Heart left ventricle (tissue), 16 donors: ENCODE measurements at regions not wholly inside any gene's neighbourhood (a gene's known extent, or its start where the extent isn't known, plus 50 kb on each side); places are given as distances from the start of the nearest gene placed in this dataset.
"Not testable (repeated sequence)": the region's sequence is repeated elsewhere in the genome, so short reads cannot be mapped to it uniquely, and the experiment has no call there.

Experiments
- ATAC-seq, 4 donors: fragments of 200-7000 bp; cut with Tn5 transposase; one replicate each; pipeline ENCODE4 v1.9.1; 2020 to 2022; ENCODE audit warnings: moderate library complexity in 4 of 4, mild to moderate bottlenecking in 3 of 4, moderate number of reproducible peaks in 1 of 4
- DNase-seq, 5 donors: peaks; one replicate each; pipeline ENCODE4 v3.0.0-alpha.2; 2020
- H3K27ac ChIP-seq, 12 donors: fragments of 200-600 bp; sonication (generic) in 4 of 12; one replicate each; pipeline versions ENCODE4 v1.5.0 to v1.8.0; 2016 to 2022; ENCODE audit warnings: mild to moderate bottlenecking in 2 of 12
- H3K27me3 ChIP-seq, 9 donors: fragments of 200-600 bp; sonication (generic) in 2 of 9; one replicate each; pipeline versions ENCODE4 v1.5.1 to v1.8.0; 2016 to 2022; ENCODE audit warnings: mild to moderate bottlenecking in 3 of 9
- H3K36me3 ChIP-seq, 9 donors: fragments of 200-600 bp; sonication (generic) in 2 of 9; one replicate each; pipeline versions ENCODE4 v1.5.0 to v1.8.0; 2018 to 2022; ENCODE audit warnings: mild to moderate bottlenecking in 2 of 9
- H3K4me1 ChIP-seq, 12 donors: fragments of 200-600 bp; sonication (generic) in 4 of 12; one replicate each; pipeline versions ENCODE4 v1.5.0 to v1.8.0; 2016 to 2022; ENCODE audit warnings: mild to moderate bottlenecking in 3 of 12
- H3K4me3 ChIP-seq, 12 donors: fragments of 200-600 bp; sonication (generic) in 4 of 12; one replicate each; pipeline versions ENCODE4 v1.5.0 to v1.8.0; 2017 to 2022; ENCODE audit warnings: mild to moderate bottlenecking in 9 of 12, moderate library complexity in 4 of 12
- H3K9me3 ChIP-seq, 12 donors: fragments of 200-600 bp; sonication (generic) in 4 of 12; one replicate each; pipeline versions ENCODE4 v1.5.0 to v1.8.0; 2016 to 2022; ENCODE audit warnings: mild to moderate bottlenecking in 1 of 12
- CTCF ChIP-seq, 12 donors: fragments of 200-600 bp; sonication (generic) in 4 of 12; IDR thresholded peaks; one replicate each; pipeline versions ENCODE4 v1.5.0 to v1.8.0; 2018 to 2022; ENCODE audit warnings: antibody characterized with exemption in 12 of 12, mild to moderate bottlenecking in 5 of 12
- POLR2A ChIP-seq, 2 donors: fragments of 450-650 bp; IDR thresholded peaks; one replicate each; pipeline ENCODE4 v1.6.1; 2017; ENCODE audit warnings: antibody characterized with exemption in 2 of 2, mild to moderate bottlenecking in 2 of 2, moderate library complexity in 2 of 2
- WGBS, 4 donors: extraction: QIAGEN DNeasy Blood & Tissue Kit in 2 of 4; methylation state at CpG; one replicate each; pipeline versions ENCODE4 v1.1.5 to v1.1.7; 2013 to 2018; 5-methylcytosine and 5-hydroxymethylcytosine counted together
- intact Hi-C, 10 donors: fragments of 100-400 bp; cut with DNase I; formaldehyde crosslinking; loops; one replicate each; pipeline versions ENCODE4 v1.11.1 to v1.14.2; 2022
- donor health status: ischemic (EF 13 %, LVEDD 7.1; RV severe dilation, severe dysfunction).
- donor health status: healthy with polysubstance abuse.
- donor health status: DM: no; HTN: yes; CAD: no.
- donor health status: DM: no; HTN: no; CAD: no.
- donor health status: ischemic (EF 25% LVEDD 6.9; RV normal size, moderate dysfunction).
- donor health status: ischemic (EF 25% LVEDD 5.7; RV mildly dilated, moderate dysfunction).
- donor health status: healthy.
- donor health status: DM: yes; HTN: yes; CAD: no.
- donor health status: ischemic (EF 35%, LVEDD 5.7; RV mildly dilated, moderate dysfunction).
- donor health status: nonischemic (EF 11% LVEDD 7.7; RV severe dilation, severe dysfunction).
- donor health status: DM: yes; HTN: yes; CAD: no.
- donor health status: PGD.
- donor health status: ischemic (EF 29% LVEDD 5.4; RV normal size, mild dysfunction).
- donor health status: nonischemic (EF 23%, LVEDD 6.1; RV moderate dilation, normal function).

- Histone ChIP-seq H3K4me1 (peaks cover 0 to 4% (median 0%) of the 10 kb centered on the region in 12 donors), H3K27ac (no peak overlapping the region), H3K4me3 (no peak overlapping the region), H3K36me3 (no peaks in the 10 kb centered on the region), H3K9me3 (no peaks in the 10 kb centered on the region), H3K27me3 (no peaks in the 10 kb centered on the region)
- TF ChIP-seq POLR2A (IDR thresholded peaks at IDR 0.05), result no peak
- WGBS, 4 donors, result 62 to 68% (median 66%) methylated on average over 6 of the region's 6 CpGs
- intact Hi-C loops, result no loop called here
- DNase-seq (no peak), ATAC-seq (no peak)
Measured at GRCh38 chr3:147297761-147298350, 108.5 kb downstream of the ZIC4 start.

- WGBS, 4 donors, result 74 to 80% (median 76%) methylated on average over 4 of the region's 4 CpGs
- ATAC-seq, intact Hi-C loops: not testable (repeated sequence)
Measured at GRCh38 chr3:147287370-147287769, 119.0 kb downstream of the ZIC4 start.

GRCh38 chr3:147269907-147270306 lies 136.4 kb downstream of the ZIC4 start:
- no peaks in the 10 kb centered on the region for H3K27me3 ChIP-seq
- TF ChIP-seq POLR2A (IDR thresholded peaks at IDR 0.05) (no peak), CTCF (IDR thresholded peaks at IDR 0.05) (no peak)
- peaks cover 0 to 46% (median 16%) of the 10 kb centered on the region in 12 donors for H3K9me3 ChIP-seq
- H3K4me3 ChIP-seq, result no peak overlapping the region
- H3K36me3 ChIP-seq, result no peaks in the 10 kb centered on the region
- no peaks in the 10 kb centered on the region for H3K4me1 ChIP-seq
- intact Hi-C loops, result no loop called here
- no peak overlapping the region for H3K27ac ChIP-seq
- 57 to 63% (median 61%) methylated on average over 4 of the region's 4 CpGs for WGBS, 4 donors
- no peak for ATAC-seq
- no peak for DNase-seq

More at GRCh38 chr3:147287370-147287769, 119.0 kb downstream of the ZIC4 start:
- DNase-seq, H3K9me3 ChIP-seq, H3K4me3 ChIP-seq, H3K36me3 ChIP-seq, H3K27me3 ChIP-seq, H3K27ac ChIP-seq, H3K4me1 ChIP-seq: not testable (repeated sequence)

- DNase-seq (no peak), ATAC-seq (no peak)
- intact Hi-C loops, result no loop called here
- 73 to 74% (median 73%) methylated on average over 3 of the region's 3 CpGs for WGBS, 4 donors
- H3K4me3 ChIP-seq, result no peak overlapping the region
- no peaks in the 10 kb centered on the region for H3K27me3 ChIP-seq
- no peak for TF ChIP-seq POLR2A (IDR thresholded peaks at IDR 0.05)
- no peak for TF ChIP-seq CTCF (IDR thresholded peaks at IDR 0.05)
- no peaks in the 10 kb centered on the region for H3K4me1 ChIP-seq
- peaks cover 0 to 22% (median 5%) of the 10 kb centered on the region in 12 donors for H3K9me3 ChIP-seq
- no peak overlapping the region for H3K27ac ChIP-seq
- H3K36me3 ChIP-seq, result no peaks in the 10 kb centered on the region
Measured at GRCh38 chr3:147267434-147267833, 138.9 kb downstream of the ZIC4 start.

GRCh38 chr3:147257944-147258343 lies 148.4 kb downstream of the ZIC4 start:
- intact Hi-C loops, result no loop called here
- ATAC-seq, result no peak

More at GRCh38 chr3:147257944-147258343, 148.4 kb downstream of the ZIC4 start:
- WGBS, 4 donors, result 63 to 78% (median 73%) methylated on average over 2 of the region's 2 CpGs
- DNase-seq, result no peak
- H3K36me3 ChIP-seq, result no peaks in the 10 kb centered on the region
- no peak for TF ChIP-seq CTCF (IDR thresholded peaks at IDR 0.05)
- no peak for TF ChIP-seq POLR2A (IDR thresholded peaks at IDR 0.05)
- H3K27ac ChIP-seq, result no peak overlapping the region
- no peaks in the 10 kb centered on the region for H3K9me3 ChIP-seq
- H3K4me1 ChIP-seq, result no peaks in the 10 kb centered on the region
- H3K4me3 ChIP-seq, result no peak overlapping the region
- H3K27me3 ChIP-seq, result no peaks in the 10 kb centered on the region
